ENCODE measurements at regions not wholly inside any gene's neighbourhood (a gene's known extent, or its start where the extent isn't known, plus 50 kb on each side); places are given as distances from the start of the nearest gene placed in this dataset.

GRCh38 chr6:76892542-76892941 lies 570.7 kb downstream of the HTR1B start:
- H3K4me3 ChIP-seq: no peak overlapping the region
- no peaks in the 10 kb centered on the region for H3K27me3 ChIP-seq (ENCODE audit: low read depth)
- H3K9me3 ChIP-seq (replicated peaks): peaks cover 27% of the 10 kb centered on the region
- no peaks in the 10 kb centered on the region for H3K4me1 ChIP-seq
- no peak overlapping the region for H3K27ac ChIP-seq (replicated peaks)
- intact Hi-C loops (cut with micrococcal nuclease): no loop called here
- TF ChIP-seq CTCF (IDR thresholded peaks at IDR 0.05; ENCODE audit: borderline replicate concordance): no peak
- no peak for DNase-seq
- H3K36me3 ChIP-seq: no peaks in the 10 kb centered on the region

GRCh38 chr6:76888351-76888750 lies 574.9 kb downstream of the HTR1B start:
- no peak for TF ChIP-seq CTCF (IDR thresholded peaks at IDR 0.05; ENCODE audit: borderline replicate concordance)
- intact Hi-C loops (cut with micrococcal nuclease): no loop called here
- Histone ChIP-seq H3K27me3 (ENCODE audit: low read depth) (no peaks in the 10 kb centered on the region), H3K27ac (replicated peaks) (no peak overlapping the region), H3K36me3 (no peaks in the 10 kb centered on the region), H3K9me3 (replicated peaks) (peaks cover 9% of the 10 kb centered on the region), H3K4me1 (no peaks in the 10 kb centered on the region), H3K4me3 (no peak overlapping the region)
- DNase-seq: no peak

GRCh38 chr6:76886900-76887299 lies 576.4 kb downstream of the HTR1B start:
- H3K4me3 ChIP-seq: no peak overlapping the region
- peaks cover 1% of the 10 kb centered on the region for H3K9me3 ChIP-seq (replicated peaks)
- intact Hi-C loops (cut with micrococcal nuclease): no loop called here
- DNase-seq: no peak
- H3K4me1 ChIP-seq: no peaks in the 10 kb centered on the region
- H3K27me3 ChIP-seq (ENCODE audit: low read depth): no peaks in the 10 kb centered on the region
- TF ChIP-seq CTCF (IDR thresholded peaks at IDR 0.05; ENCODE audit: borderline replicate concordance): no peak
- no peak overlapping the region for H3K27ac ChIP-seq (replicated peaks)
- H3K36me3 ChIP-seq: no peaks in the 10 kb centered on the region

- no peaks in the 10 kb centered on the region for H3K9me3 ChIP-seq (replicated peaks)
- no peak overlapping the region for H3K4me3 ChIP-seq
- DNase-seq: no peak
- H3K4me1 ChIP-seq: no peaks in the 10 kb centered on the region
- no peaks in the 10 kb centered on the region for H3K27me3 ChIP-seq (ENCODE audit: low read depth)
- no peak overlapping the region for H3K27ac ChIP-seq (replicated peaks)
- intact Hi-C loops (cut with micrococcal nuclease): no loop called here
- no peak for TF ChIP-seq CTCF (IDR thresholded peaks at IDR 0.05; ENCODE audit: borderline replicate concordance)
- H3K36me3 ChIP-seq: no peaks in the 10 kb centered on the region
Observed at GRCh38 chr6:76885861-76886301, 577.4 kb downstream of the HTR1B start.

GRCh38 chr6:76881414-76881813 lies 581.9 kb downstream of the HTR1B start:
- H3K36me3 ChIP-seq: no peaks in the 10 kb centered on the region
- H3K4me1 ChIP-seq: no peaks in the 10 kb centered on the region
- no peak for DNase-seq
- intact Hi-C loops (cut with micrococcal nuclease): no loop called here
- no peaks in the 10 kb centered on the region for H3K9me3 ChIP-seq (replicated peaks)
- no peak overlapping the region for H3K4me3 ChIP-seq
- TF ChIP-seq CTCF (IDR thresholded peaks at IDR 0.05; ENCODE audit: borderline replicate concordance): no peak
- H3K27me3 ChIP-seq (ENCODE audit: low read depth): no peaks in the 10 kb centered on the region
- H3K27ac ChIP-seq (replicated peaks): no peak overlapping the region
